HCT116 (cell line): ENCODE measurements at regions not wholly inside any gene's neighbourhood (a gene's known extent, or its start where the extent isn't known, plus 50 kb on each side); places are given as distances from the start of the nearest gene placed in this dataset.

Experiments used
- ATAC-seq: fragments of 200-7000 bp; cut with Tn5 transposase; 2 replicates; pipeline ENCODE4 v1.9.1; 2020; ENCODE audit warnings: mild to moderate bottlenecking, moderate library complexity
- BruUV-seq: library from RNA; stranded (reverse); fragments of 400-500 nt; replicated peaks from 2 replicates; lab custom pipeline; 2021; lab: Mats Ljungman, UMichigan
- CTCF ChIA-PET: fragments of 300-600 bp; sonication (Branson Sonifier 250); formaldehyde crosslinking; loops from one replicate; lab custom pipeline; 2021; ENCODE audit warnings: antibody characterized with exemption; lab: Charles Lee
- POLR2A ChIA-PET: fragments of 300-600, 350-600 bp; sonication (Branson Sonifier 250); formaldehyde crosslinking; loops from one replicate; lab custom pipeline; 2021; ENCODE audit warnings: antibody characterized with exemption; lab: Charles Lee
- RAD21 ChIA-PET, 2 experiments: fragments of 300-600 bp; sonication (Branson Sonifier 250); formaldehyde crosslinking; loops; one replicate each; lab custom pipeline; 2023; ENCODE audit warnings: low total read pairs in 2 of 2; ENCODE audit not compliant: uncharacterized antibody in 2 of 2, unreplicated experiment in 2 of 2, low non-redundant PET in 1 of 2; lab: Charles Lee
- DNase-seq: peaks from one replicate; pipeline ENCODE4 v3.0.0-alpha.2; 2010; ENCODE audit warnings: low read depth, low spot score
- H2AFZ ChIP-seq: fragments of 200-600 bp; shearing (Covaris generic), sonication (generic); 2 replicates; pipeline ENCODE4 v1.6.1; 2017; ENCODE audit warnings: low read depth, mixed run types, mixed read lengths, antibody characterized with exemption, low read length; ENCODE audit not compliant: poor library complexity, severe bottlenecking
- H3K27ac ChIP-seq: 2 replicates; pipeline ENCODE4 v1.5.1; 2012; ENCODE audit warnings: low read depth, low read length
- H3K27me3 ChIP-seq: fragments of 200-600 bp; sonication (generic); 2 replicates; pipeline ENCODE4 v1.6.1; 2016; ENCODE audit warnings: mixed run types, low read length, mixed read lengths; ENCODE audit not compliant: insufficient read depth
- H3K36me3 ChIP-seq, 2 experiments: fragments of 200-500 bp in 1 of 2; fragments of 200-600 bp in 1 of 2; sonication (Bioruptor generic) in 1 of 2; sonication (generic) in 1 of 2; 2 replicates each; pipeline versions ENCODE4 v1.5.1 to v1.6.1; 2014 to 2016; ENCODE audit warnings: low read length in 2 of 2, inconsistent platforms in 1 of 2, mixed read lengths in 1 of 2, mixed run types in 1 of 2; ENCODE audit not compliant: insufficient read depth in 2 of 2, control insufficient read depth in 1 of 2
- H3K4me1 ChIP-seq, 2 experiments: fragments of 200-600 bp in 1 of 2; sonication (generic) in 1 of 2; 2 replicates each; pipeline versions ENCODE4 v1.5.1 to v1.6.1; 2012 to 2017; ENCODE audit warnings: low read length in 2 of 2, inconsistent platforms in 1 of 2, mild to moderate bottlenecking in 1 of 2, mixed read lengths in 1 of 2, mixed run types in 1 of 2, moderate library complexity in 1 of 2; ENCODE audit not compliant: insufficient read depth in 2 of 2, control insufficient read depth in 1 of 2
- H3K4me2 ChIP-seq: fragments of 200-600 bp; sonication (generic); 2 replicates; pipeline ENCODE4 v1.6.1; 2017; ENCODE audit warnings: mixed run types, low read length, mixed read lengths
- H3K4me3 ChIP-seq, 2 experiments: fragments of 200-600 bp in 1 of 2; sonication (generic) in 1 of 2; replicated peaks in 1 of 2; 2 replicates each; pipeline ENCODE4 v1.5.1; 2011 to 2016; ENCODE audit warnings: low read length in 2 of 2, control low read depth in 1 of 2, low read depth in 1 of 2, mild to moderate bottlenecking in 1 of 2, mixed read lengths in 1 of 2, mixed run types in 1 of 2
- H3K79me2 ChIP-seq: fragments of 200-600 bp; sonication (generic); 2 replicates; pipeline ENCODE4 v1.6.1; 2017; ENCODE audit warnings: mild to moderate bottlenecking, mixed run types, low read length, moderate library complexity, mixed read lengths; ENCODE audit not compliant: insufficient read depth
- H3K9ac ChIP-seq: fragments of 200-600 bp; sonication (generic); 2 replicates; pipeline ENCODE4 v1.6.1; 2016; ENCODE audit warnings: low read length, mixed read lengths
- H3K9me2 ChIP-seq: fragments of 200-600 bp; sonication (generic), shearing (Covaris generic); 2 replicates; pipeline ENCODE4 v1.6.1; 2017; ENCODE audit warnings: mixed run types, mild to moderate bottlenecking, moderate library complexity; ENCODE audit not compliant: insufficient read depth
- H3K9me3 ChIP-seq, 2 experiments: fragments of 200-500 bp in 1 of 2; fragments of 200-600 bp in 1 of 2; sonication (Bioruptor generic) in 1 of 2; sonication (generic) in 1 of 2; 2 replicates each; pipeline ENCODE4 v1.6.1; 2014 to 2017; ENCODE audit warnings: low read length in 2 of 2, mixed read lengths in 2 of 2, inconsistent platforms in 1 of 2, low read depth in 1 of 2, mild to moderate bottlenecking in 1 of 2, mixed run types in 1 of 2, moderate library complexity in 1 of 2; ENCODE audit not compliant: control insufficient read depth in 1 of 2, insufficient read depth in 1 of 2
- H4K20me1 ChIP-seq: fragments of 200-600 bp; sonication (generic), shearing (Covaris generic); 2 replicates; pipeline ENCODE4 v1.6.1; 2017; ENCODE audit warnings: mixed run types, mild to moderate bottlenecking, moderate library complexity; ENCODE audit not compliant: insufficient read depth
- ATF3 ChIP-seq: IDR thresholded peaks from 2 replicates; pipeline ENCODE4 v1.6.1; 2012
- CEBPB ChIP-seq: IDR thresholded peaks from 2 replicates; pipeline ENCODE4 v1.6.1; 2012; ENCODE audit warnings: low read depth
- ELF1 ChIP-seq: IDR thresholded peaks from 2 replicates; pipeline ENCODE4 v1.6.1; 2012; ENCODE audit warnings: low read depth, borderline replicate concordance
- FOSL1 ChIP-seq: IDR thresholded peaks from 2 replicates; pipeline ENCODE4 v1.6.1; 2012; ENCODE audit warnings: low read depth
- REST ChIP-seq: IDR thresholded peaks from 2 replicates; pipeline ENCODE4 v1.6.1; 2012; ENCODE audit warnings: low read depth
- TCF7L2 ChIP-seq: IDR thresholded peaks from 2 replicates; pipeline ENCODE4 v1.7.0; 2011; ENCODE audit warnings: borderline replicate concordance, inconsistent platforms; ENCODE audit not compliant: insufficient read depth, insufficient read length; ENCODE audit errors: extremely low read depth
- ZFX ChIP-seq: fragments of 450-650 bp; IDR thresholded peaks from 2 replicates; pipeline ENCODE4 v1.6.1; 2017
- intact Hi-C: fragments of 100-400 bp; cut with micrococcal nuclease; formaldehyde crosslinking; loops from 2 replicates; pipeline ENCODE4 v1.10.0; 2022

GRCh38 chr10:57846307-57847065 lies 421.2 kb downstream of the IPMK start:
- Histone ChIP-seq H3K9me2 (no peaks in the 10 kb centered on the region), H3K4me2 (no peak overlapping the region), H2AFZ (no peak overlapping the region), H3K27me3 (no peaks in the 10 kb centered on the region), H3K79me2 (no peaks in the 10 kb centered on the region), H3K4me3 (no peak overlapping the region), H3K9me3 (no peaks in the 10 kb centered on the region; a peak in 1 of 4 replicates), H3K9ac (no peak overlapping the region), H3K36me3 (no peaks in the 10 kb centered on the region), H4K20me1 (no peaks in the 10 kb centered on the region), H3K4me1 (no peaks in the 10 kb centered on the region), H3K27ac (no peak overlapping the region)
- POLR2A ChIA-PET: no interaction called here
- no TSS peak for BruUV-seq
- no peak for TF ChIP-seq ELF1
- TF ChIP-seq CEBPB: no peak
- no peak for TF ChIP-seq FOSL1
- no peak for TF ChIP-seq TCF7L2
- TF ChIP-seq ATF3: no peak
- no peak for TF ChIP-seq REST
- no peak for TF ChIP-seq ZFX
- CTCF ChIA-PET: no interaction called here
- intact Hi-C loops: no loop called here
- ATAC-seq (no peak), DNase-seq (no peak)
- RAD21 ChIA-PET: no interaction called here
